AG20443 (cell line): ENCODE measurements at regions not wholly inside any gene's neighbourhood (a gene's known extent, or its start where the extent isn't known, plus 50 kb on each side); places are given as distances from the start of the nearest gene placed in this dataset.

Source experiments
- DNase-seq: peaks from one replicate; pipeline ENCODE4 v3.0.0; 2012; ENCODE audit warnings: low spot score, mixed read lengths

DNA sequence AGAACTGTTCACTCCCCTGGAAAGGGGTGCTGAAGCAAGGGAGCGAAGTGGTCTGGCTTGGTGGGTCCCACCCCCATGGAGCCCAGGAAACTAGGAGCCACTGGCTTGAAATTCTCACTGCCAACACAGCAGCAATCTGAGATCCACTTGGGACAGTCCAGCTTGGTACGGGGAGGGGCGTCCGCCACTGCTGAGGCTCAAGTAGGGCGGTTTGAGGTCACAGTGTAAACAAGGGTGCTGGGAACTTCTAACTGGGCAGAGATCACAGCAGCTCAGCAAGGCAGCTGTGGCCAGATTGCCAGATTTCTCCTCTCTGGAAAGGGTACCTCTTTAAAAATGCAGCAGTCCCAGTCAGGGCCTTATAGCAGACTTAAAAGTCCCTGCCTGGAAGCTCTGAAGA is 53.9 kb upstream of the GALNTL6 start:
- DNase-seq: no peak

DNA sequence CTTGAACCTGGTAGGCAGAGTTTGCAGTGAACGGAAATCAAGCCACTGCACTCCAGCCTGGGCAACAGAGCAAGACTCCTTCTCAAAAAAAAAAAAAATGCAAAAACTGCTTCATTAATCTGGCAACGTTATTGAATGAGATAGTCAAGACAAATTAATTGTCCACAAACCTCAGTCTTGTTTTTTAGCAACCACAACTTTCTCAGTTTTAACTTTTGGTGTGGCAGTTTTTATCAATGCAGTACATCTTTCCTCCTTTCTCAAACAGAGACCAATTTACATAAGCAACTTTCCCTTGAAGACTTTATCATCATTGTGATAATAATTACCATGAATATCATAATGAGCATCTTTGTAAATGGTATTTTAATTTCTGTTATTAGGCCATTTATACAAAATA is 61.7 kb upstream of the GALNTL6 start:
- no peak for DNase-seq

DNA sequence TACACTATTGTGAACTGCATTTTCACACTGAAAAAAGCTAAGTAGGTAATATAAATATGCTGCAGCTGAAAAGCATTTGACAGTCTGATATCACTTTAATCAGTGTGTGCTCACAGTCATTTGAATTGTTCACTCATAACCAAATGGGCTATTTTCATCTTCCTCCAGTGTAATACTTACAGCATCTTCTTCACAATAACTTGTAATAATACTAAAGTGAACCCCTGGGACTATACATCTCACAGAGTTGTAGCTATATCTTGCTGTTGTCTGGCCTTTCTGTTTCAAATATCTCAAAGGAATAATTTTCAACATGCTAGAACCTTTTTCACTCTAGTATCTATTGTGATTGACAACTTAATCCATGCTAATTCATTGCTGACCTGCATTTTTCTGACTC is 66.8 kb upstream of the GALNTL6 start:
- DNase-seq: no peak

DNA sequence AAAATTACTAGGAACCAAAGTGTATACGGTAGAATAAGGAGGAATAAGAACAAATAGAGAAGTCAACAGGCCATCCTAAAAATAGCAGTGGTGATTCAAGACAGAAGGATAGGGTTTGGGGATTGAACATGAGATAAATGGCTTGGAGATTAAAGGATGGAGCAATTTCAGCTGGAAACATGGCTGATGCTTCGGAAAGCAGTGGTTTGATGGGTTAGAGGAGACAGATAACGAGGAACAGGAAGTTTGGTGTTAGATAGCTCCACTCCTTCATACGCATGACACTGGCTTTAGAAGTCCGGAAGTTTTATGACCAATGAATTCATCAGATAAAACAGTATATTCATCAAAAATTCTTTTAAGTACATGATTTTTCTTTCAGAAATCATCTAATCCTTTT is 70.8 kb upstream of the GALNTL6 start:
- no peak for DNase-seq

DNA sequence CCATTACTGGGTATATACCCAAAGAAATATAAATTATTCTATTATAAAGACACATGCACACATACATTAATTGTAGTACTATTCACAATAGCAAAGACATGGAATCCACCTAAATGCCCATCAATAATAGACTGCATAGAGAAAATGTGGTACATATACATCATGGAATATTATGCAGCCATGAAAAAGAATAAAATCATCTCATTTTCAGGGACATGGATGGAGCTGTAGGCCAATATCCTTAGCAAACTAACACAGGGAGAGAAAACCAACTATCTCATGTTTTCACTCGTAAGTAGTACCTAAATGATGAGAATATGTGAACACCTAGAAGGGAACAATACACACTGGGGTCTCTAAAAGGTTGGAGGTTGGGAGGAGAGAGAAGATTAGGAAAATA is 86.0 kb upstream of the GALNTL6 start:
- no peak for DNase-seq

DNA sequence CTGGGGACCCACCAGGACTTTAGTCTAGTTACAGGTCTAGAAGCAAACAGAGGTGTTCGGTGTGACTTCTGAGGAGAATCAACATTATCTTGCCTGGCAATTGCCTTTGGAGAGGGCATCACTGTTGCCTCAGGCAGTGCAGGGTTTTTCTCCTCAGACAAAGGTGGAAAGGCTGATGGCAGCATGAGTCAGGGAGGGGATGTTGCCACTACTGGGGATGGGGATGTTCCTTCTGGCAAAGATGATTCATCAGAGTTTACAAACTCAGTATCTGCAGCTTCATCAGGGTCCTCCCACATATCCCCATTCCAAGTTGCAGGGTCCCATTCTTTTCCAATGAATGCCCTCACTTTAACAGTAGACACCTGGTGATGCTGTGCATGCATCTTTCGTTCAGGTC is 91.3 kb upstream of the GALNTL6 start:
- no peak for DNase-seq

DNA sequence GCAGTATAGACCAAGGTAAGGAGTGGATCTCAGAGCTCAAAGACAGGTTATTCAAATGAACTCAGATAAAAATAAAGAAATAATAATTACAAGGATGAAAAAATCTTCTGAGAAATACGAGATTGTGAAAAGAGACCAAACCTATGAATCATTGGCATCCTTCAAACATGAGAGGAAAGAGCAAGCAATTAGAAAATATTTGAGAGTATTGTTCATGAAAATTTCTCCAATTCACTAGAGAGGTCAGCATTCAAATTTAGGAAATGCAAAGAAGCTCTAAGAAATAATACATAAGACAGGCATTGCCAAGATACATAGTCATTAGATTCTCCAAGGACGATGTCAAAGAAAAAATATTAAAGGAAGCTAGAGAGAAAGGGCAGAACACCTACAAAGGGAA is 93.5 kb upstream of the GALNTL6 start:
- no peak for DNase-seq

DNA sequence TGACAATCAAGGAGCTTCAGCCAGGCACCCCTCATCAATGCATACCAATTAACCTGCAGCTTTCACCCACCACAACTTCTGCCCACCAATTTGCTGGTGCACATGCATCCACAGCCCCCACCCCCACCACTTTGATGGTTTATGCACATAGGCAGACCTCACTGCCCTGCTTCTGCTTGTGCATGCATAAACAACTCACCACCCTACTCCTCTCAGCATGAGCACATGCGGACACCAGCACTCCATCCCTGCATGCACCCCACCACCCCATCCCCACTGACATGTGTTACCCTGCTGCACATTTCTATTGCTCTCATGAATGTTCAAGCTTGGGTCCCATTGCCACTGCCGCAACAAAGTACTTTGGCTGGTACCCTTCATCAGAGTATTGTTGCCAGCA is 94.5 kb upstream of the GALNTL6 start:
- no peak for DNase-seq

DNA sequence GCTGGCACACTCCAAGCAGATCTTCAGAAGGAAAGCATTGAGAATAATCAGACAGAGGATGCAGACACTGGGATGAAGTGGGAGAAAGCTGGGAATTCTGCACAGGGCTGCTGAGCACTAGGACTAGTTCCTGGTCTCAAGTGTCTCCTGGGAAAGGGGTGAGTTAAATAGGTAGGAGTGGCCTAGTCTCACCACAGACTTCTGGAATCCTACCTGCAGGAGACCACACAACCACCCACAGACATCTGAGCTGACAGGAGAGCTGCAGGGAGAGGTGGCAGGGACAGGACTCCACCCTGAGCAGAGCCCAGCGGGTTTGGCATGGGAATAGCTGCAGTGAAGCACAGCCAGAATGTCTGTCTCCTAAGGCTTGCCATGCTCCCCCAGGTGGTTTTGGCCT is 95.1 kb upstream of the GALNTL6 start:
- no peak for DNase-seq

DNA sequence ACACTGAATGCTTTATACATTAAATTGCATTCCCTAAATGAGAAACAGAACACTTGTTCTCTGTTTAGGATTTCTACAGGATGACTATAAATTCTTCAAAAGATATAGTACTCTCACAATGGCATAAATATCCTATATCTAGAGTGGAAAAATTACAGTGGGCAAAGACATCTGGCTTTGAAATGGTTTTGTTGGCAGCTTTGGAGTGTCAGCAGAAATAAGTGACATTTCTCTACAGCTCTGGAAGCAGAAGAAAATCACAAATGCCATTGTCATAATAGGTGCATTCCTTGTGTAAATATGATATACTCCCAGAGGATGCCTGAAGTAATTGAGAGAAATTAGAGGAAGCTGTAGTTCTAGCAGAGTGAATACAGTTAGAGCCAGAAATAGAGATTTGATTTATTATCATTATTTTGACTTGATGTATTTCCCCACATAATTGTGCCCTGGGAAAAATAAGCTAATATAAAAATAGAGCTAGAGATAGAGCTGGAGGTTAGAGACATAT is 95.9 kb upstream of the GALNTL6 start:
- no peak for DNase-seq

DNA sequence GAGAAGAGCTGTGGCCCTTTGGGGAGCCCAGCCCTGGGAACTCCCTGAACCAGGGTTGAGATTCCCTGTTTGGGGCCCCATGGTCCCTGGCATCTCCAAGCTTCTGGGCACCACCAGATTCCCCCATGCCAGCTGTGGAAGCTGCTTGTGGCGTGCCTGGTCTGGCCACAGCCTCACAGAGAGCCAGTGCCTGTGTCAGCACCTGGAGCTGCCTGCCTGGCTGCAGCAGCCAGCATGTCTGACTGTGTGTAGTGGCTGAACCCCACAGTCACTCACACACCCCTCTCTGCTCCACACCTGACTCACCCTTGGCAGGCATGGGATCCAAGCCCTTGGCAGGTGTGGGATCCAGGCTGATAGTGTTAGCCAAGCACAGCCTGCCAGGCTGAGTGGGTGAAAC is 97.2 kb upstream of the GALNTL6 start:
- no peak for DNase-seq

DNA sequence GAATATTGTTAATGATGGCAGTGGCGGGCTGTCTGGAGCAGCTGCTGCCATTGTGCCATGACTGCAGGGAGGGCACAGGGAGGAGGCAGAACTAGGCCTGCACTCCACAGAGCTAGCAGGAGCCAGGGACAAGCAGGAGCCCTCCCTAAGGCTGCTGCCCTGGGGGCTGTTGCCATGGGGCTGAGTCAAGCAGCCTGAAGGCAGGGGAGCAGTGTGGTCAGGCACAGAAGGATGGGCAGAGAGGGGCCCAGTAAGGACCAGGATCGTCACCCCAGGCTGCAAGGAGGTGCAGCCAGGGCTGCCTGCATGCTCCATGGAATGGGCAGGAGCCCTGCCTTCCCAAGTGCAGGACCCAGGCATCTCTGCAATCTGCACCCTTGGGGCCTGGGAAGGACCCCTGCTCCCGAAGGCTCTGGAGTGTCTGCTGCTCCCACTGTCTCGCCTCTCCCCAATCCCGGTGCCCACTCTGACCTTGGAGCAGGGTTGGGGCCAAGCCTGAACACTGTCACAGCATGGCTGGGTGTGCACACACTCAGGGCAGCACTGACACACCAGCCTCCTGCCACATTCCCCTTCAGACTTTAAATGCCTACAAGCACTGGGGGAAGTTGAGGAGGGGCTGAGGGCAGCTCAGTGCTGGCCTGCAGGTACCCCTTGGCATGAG is 98.3 kb upstream of the GALNTL6 start:
- DNase-seq: no peak

DNA sequence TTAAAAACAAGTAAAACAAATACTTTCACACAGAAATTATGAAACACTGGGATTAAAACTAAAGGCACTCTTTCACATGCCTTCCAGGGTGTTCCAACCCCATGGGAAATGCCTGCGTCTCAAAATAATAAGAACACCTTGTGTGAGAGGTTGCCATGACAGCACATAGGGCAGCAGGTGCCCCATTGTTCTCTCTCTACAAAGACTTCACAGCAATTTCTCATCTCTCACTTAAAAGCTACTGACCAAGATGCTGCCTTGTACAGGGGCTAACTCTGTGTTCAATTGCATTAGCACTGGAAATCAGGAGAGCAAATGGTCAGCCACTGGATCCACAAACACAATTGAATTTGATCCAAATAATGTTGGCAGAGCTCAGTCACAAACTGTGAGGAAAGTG is 102.5 kb upstream of the GALNTL6 start:
- DNase-seq: no peak

DNA sequence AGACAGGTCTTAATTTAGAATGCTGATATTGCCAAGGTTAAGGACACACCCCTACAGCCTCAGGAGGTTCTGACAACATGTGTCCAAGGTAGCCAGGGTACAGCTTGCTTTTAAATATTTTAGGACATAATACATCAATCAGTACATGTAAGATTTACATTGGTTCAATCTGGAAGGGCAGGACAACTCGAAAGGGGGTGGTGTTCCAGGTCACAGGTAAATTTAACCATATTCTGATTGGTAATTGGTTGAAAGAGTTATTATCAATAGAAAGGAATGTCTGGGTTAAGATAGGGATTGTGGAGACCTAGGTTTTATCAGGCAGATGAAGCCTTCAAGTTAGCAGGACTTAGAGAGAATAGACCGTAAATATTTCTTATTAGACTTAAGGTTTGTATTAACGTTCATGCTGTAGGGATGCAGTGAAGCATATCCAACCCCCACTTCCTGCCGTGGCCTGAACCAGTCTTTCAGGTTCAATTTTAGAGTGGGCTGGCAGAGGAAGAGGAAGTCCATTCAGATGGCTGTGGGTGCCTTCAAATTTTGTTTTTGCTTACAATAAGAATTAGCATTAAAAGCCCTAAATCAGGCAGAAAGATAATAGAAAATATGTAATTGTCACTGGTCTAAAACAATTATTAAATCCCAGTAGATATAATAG is 136.5 kb upstream of the GALNTL6 start:
- DNase-seq: no peak

DNA sequence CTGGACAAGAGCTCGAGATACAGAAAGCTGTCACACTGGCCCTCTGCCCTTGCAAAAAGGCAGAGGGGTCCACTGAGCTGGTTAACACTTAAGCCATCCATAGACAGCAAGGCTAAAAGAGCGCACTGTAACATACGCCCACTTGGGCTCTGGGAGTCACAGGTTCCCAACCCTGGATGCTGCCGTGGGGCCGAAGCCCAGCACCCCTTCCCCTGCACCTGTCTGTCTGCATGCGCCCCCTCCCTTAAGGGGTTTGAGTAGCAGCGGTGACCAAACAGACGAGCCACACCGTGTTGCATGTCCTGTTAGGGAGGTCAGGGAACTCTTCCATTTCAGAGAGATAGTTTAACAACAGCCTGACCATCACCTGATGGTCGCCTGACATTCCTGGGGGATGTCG is 138.4 kb upstream of the GALNTL6 start:
- no peak for DNase-seq

DNA sequence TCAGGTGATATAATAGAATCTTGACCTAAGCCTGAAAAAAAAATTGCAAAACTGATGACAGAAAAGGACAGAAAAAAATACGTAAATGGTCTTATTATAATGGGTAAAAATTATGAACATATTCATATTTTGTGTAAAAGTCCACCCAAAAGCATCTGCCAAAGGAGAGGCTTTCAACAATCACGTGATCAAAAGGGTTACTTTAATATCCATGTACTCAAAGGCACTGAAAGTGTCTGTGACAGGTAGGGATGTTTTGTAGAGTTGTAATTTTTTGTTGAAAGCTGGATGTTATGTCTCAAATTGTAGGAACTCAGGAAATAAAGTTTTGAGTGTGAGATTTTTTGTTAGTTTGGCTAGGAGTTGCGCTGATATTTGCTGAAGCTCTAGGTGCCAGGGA is 144.8 kb upstream of the GALNTL6 start:
- DNase-seq: no peak

DNA sequence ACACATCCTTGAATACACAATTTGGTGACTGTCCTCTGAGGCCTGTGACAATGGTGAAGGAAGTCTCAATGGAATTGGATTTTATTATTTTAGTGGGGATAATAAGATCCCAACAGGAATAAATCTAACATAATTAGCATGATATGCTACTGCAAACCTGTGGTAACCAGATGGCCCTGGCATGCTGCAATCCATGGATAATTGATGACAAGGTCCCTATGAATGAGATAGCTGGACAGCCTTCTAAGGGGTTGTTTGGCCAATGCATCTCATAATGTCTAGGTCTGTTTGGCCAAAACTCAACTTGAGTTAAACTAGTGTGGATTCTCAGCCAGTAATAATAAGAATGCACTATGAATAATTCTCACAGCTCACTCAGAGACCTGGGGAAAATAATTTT is 145.3 kb upstream of the GALNTL6 start:
- no peak for DNase-seq

DNA sequence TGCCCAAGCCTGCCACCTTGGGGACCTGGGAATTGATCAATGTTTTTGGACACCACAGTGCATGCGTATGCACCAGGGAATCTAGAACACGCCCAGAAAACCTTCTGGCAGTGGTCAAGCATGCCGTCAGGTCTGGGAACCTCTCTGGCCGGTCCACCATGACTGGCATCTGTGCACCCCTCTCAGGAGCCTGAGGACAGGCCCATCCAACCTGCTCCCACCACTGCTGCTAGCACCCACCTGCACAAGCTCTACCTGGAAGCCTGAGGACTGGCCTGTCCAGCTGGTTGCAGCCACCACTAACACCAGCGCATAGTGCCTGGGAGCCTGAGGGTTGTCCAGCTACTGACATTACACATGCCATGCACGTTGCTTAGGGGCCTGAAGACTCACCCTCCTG is 162.1 kb upstream of the GALNTL6 start:
- no peak for DNase-seq

DNA sequence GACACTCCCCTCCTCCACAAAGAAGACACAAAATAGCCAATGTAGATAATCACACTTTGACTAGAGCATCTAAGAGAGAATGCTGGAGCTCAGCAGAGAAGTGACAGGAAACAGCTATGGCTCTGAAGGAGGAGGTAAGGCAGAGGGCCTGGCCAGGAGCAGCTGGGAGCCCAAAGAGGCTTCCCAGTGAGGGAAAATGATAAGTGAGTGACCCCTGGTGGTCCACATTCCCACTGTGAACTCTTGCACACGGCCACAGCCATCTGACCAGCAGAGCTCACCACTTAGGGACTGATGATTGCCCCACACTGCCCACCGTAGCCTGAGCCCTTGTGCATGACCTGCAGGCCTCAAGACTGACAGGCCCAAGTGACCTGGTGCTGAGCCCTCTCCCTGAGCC is 162.7 kb upstream of the GALNTL6 start:
- no peak for DNase-seq

DNA sequence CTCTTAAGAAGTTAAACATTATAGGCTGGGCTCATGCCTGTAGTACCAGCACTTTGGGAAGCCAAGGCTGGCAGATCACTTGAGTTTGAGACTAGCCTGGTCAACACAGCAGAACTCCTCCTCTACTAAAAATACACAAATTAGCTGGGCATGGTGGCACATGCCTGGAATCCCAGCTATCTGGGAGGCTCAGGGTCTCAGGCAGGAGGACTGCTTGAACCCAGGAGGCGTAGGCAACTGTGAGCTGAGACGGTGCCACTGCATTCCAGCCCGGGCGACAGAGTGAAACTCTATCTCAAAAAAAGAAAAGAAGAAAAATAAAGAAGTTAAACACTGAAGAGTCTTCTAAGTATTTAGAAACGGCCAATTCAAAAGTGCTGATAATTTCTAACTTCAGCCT is 164.3 kb upstream of the GALNTL6 start:
- no peak for DNase-seq

DNA sequence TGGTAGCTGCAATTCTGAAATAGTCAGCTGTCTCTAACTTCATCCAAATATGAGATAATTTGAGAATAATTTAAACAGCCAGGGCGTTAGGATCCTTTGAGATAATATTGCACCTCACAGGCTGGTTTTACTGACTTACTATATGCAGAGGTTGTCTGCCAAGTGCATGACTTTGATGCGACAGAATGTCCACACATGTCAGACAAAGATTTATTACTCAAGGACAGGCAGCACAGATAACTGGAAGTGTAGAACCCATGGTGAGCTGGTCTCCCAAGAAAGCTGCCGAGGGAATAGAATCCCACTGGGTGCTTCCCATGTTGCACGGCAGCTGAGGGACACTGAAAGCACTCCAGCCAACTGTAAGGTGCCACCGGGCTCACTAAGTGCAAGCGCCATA is 166.2 kb upstream of the GALNTL6 start:
- no peak for DNase-seq

DNA sequence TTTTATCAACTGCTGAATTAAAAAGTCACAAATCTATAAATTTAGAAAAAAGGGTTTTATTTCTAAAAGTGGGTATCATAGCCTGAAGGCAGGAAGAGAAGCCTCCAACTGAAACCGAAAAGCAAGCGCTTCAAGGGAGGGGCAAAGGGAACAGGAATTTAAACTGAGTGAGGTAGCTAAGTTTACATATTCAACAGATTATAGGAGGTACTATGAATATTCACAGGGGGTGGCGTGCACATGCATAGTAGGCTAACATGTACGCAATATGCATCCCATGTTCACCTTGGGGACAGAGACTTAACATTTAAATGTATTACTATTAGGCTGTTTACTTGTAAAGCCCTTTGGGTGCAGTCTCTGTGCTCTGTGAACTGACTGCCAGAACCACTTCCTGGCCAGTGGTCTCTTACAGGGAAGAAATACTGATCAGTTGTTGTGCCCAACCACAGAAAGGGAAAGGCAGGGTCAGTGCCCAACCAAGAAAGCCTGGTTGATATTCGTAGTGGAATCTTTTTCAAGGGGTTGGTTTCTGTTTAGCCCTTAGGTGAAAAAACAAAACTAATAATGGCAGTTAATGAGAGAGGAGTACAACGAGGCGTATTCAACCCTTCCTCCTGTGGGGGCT is 168.7 kb upstream of the GALNTL6 start:
- no peak for DNase-seq

DNA sequence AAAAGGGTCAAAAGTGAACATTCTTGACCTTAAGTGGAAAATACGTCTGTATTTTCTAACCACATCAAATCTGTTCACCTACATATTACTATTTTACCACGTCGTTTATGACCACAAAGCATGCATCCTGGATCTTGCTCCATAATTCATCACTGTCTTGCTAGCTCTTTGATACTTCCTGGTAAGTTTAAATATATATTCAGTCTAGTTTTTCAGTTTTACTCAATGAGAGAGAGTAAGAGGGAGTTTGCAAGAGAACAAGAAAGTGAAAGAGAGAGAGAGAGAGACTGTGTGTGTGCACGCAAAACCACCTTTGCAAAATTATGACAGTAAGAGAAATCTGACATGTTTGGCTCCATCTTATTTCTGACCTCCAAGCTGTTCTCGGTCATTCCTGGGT is 173.7 kb upstream of the GALNTL6 start:
- no peak for DNase-seq

DNA sequence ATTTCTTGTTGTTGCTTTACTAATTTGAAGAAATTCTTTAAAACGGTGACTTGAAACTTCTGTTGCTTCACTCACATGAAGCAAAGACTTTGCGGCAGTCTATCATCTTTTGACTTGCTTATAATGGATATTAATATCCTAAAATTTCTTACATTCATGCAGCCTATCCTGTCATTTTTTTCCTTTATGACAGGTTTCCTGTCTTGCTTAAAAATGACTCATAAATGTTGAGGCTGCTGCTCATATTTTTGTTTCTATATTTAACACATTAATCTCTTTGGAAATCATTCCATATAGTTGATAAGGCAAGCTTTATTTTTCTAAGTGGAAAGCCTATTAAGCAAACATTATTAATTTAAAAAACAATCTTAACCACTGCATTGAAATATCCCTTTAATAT is 176.6 kb upstream of the GALNTL6 start:
- DNase-seq: no peak
